ENCODE measurements at regions not wholly inside any gene's neighbourhood (a gene's known extent, or its start where the extent isn't known, plus 50 kb on each side); places are given as distances from the start of the nearest gene placed in this dataset.

DNA sequence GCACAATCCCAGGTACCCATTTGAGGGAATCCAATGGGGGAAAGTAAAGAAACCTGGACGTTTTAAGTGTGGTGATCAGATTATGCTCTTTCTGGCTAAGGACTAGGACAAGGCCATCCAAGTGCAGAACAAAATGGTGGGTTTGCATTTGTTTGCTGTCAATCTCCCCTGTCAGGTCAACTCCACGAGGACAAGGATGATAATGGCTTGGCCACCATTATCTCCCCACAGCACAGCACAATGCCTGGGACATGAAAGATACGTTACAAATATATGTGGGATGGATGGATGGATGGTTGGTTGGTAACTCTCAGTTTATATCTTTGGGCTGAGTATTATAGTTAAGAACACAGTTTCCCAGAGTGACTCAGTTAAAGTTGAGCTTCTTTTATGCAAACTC is 526.9 kb downstream of the NPIPA7 start:
- H3K4me3 Mint-ChIP-seq: no peak overlapping the region
- DNase-seq (no peak), ATAC-seq (replicated peaks) (no peak)
- H3K4me1 Mint-ChIP-seq (ENCODE audit: low read depth in 2 of 2): peaks cover 0 to 2% of the 10 kb centered on the region in 2 donors
- peaks cover 2 to 6% of the 10 kb centered on the region in 2 donors for H3K9me3 Mint-ChIP-seq
- H3K27ac Mint-ChIP-seq: no peak overlapping the region
- H3K27me3 Mint-ChIP-seq: peaks cover 11 to 31% of the 10 kb centered on the region in 2 donors
- no peaks in the 10 kb centered on the region for H3K36me3 Mint-ChIP-seq (ENCODE audit: insufficient read depth)

DNA sequence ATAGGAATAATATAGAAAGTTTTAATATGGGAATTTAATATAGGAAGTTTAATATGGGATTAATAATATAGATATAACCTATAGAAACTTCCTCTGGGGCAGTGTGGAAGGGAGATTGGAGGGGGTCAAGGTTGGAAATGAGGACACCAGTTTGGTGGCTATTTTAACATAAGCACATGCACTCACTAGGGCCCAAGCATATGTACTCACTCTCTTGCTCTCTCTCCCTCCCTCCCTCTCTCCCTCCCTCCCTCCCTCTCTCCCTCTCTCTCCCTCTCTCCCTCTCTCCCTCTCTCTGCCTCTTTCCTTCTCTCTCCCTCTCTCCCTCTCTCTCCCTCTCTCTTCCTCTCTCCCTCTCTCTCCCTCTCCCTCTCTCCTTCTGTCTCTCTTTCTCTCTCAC is 528.1 kb downstream of the NPIPA7 start:
- no peak for ATAC-seq (replicated peaks)
- Mint-ChIP-seq H3K27me3 (peaks cover 21 to 35% of the 10 kb centered on the region in 2 donors), H3K4me1 (ENCODE audit: low read depth in 2 of 2) (peaks cover 0 to 2% of the 10 kb centered on the region in 2 donors), H3K36me3 (ENCODE audit: insufficient read depth) (no peaks in the 10 kb centered on the region), H3K4me3 (no peak overlapping the region), H3K27ac (no peak overlapping the region), H3K9me3 (no peaks in the 10 kb centered on the region)
- no peak for DNase-seq

DNA sequence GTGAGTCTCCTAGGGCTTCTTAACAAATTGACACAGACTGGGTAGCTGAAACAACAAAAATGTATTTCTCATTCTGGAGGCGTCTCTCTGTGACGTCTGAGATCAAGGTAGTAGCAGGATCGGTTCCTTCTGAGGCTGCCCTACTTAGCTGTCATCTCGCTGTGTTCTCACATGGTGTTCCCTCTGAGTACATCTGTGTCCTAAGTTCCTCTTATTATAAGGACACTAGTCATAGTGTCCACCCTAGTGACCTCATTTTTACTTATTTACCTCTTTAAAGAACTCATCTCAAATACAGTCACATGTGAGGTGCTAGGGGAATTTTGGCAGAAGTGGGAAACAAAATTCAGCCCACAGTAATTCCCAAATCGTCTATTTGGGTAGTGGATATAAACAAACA is 529.1 kb downstream of the NPIPA7 start:
- H3K4me3 Mint-ChIP-seq: no peak overlapping the region
- ATAC-seq (replicated peaks) (no peak), DNase-seq (no peak)
- H3K36me3 Mint-ChIP-seq (ENCODE audit: insufficient read depth): no peaks in the 10 kb centered on the region
- H3K4me1 Mint-ChIP-seq (ENCODE audit: low read depth in 2 of 2): peaks cover 0 to 2% of the 10 kb centered on the region in 2 donors
- peaks cover 21 to 39% of the 10 kb centered on the region in 2 donors for H3K27me3 Mint-ChIP-seq
- H3K27ac Mint-ChIP-seq: no peak overlapping the region
- no peaks in the 10 kb centered on the region for H3K9me3 Mint-ChIP-seq

DNA sequence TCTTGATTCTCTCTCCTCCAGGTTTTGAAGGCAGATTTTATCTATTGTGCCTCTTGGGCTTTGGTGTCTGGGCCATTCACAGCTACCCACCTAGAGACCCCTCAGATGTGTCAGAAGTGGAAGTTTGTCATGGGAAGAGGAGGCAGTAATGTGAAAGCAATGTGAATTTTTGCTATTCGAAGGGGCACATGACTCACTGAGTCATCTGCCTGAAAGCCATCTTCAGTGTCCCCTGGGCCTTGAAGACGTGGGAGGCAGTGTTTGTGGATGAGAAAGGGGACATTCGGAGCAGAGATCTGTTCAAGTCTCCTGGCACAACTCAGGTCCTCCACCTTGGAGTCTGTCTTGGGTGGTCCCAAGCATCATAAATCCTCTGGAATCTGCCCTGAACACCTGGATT is 530.2 kb downstream of the NPIPA7 start:
- peaks cover 22 to 43% of the 10 kb centered on the region in 2 donors for H3K27me3 Mint-ChIP-seq
- H3K36me3 Mint-ChIP-seq (ENCODE audit: insufficient read depth): no peaks in the 10 kb centered on the region
- no peak overlapping the region for H3K27ac Mint-ChIP-seq
- peaks cover 0 to 2% of the 10 kb centered on the region in 2 donors for H3K4me1 Mint-ChIP-seq (ENCODE audit: low read depth in 2 of 2)
- H3K9me3 Mint-ChIP-seq: no peaks in the 10 kb centered on the region
- no peak for ATAC-seq (replicated peaks)
- no peak for DNase-seq
- no peak overlapping the region for H3K4me3 Mint-ChIP-seq

DNA sequence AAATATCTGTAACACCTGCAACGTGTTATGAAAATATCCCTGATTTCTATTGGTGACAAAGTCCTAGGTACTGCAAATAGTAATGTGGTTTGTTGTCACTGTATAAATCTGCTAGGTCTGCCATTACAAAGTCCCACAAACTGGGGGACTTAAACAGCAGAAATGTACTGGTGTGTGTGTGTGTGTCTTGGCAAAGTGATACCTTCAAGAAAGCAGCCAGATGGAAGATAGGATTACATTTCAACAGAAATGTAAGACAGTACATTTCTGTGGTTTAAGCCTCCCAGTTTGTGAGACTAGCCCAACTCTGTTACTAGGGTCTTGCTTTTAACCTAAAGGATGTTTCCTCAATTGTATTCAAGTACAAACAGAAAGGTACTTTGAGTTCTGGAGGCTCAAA is 531.7 kb downstream of the NPIPA7 start:
- no peak overlapping the region for H3K4me3 Mint-ChIP-seq
- no peaks in the 10 kb centered on the region for H3K9me3 Mint-ChIP-seq
- peaks cover 0 to 2% of the 10 kb centered on the region in 2 donors for H3K4me1 Mint-ChIP-seq (ENCODE audit: low read depth in 2 of 2)
- peaks cover 33 to 40% of the 10 kb centered on the region in 2 donors for H3K27me3 Mint-ChIP-seq
- DNase-seq (no peak), ATAC-seq (replicated peaks) (no peak)
- H3K36me3 Mint-ChIP-seq (ENCODE audit: insufficient read depth): no peaks in the 10 kb centered on the region
- no peak overlapping the region for H3K27ac Mint-ChIP-seq

DNA sequence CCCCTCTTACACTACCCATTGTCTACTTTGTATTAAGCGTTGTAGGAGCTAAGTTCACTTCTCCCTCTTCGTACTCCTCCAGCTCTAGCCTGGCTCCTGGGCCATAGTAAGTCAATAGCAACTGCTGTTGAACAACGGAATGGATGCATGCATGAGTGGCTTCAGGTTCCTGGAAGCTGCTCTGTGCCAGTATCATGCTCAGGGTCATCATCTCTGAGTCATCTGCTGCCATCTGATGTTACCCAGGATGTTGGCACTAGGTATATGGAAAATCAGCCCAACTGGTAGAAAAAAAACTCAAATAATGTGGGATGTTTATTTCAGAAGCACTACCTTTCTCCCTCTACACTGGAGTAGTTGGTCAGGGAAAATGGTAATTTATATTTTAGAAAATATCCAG is 536.8 kb downstream of the NPIPA7 start:
- Mint-ChIP-seq H3K4me3 (no peak overlapping the region), H3K9me3 (no peaks in the 10 kb centered on the region), H3K27ac (no peak overlapping the region), H3K36me3 (ENCODE audit: insufficient read depth) (no peaks in the 10 kb centered on the region), H3K4me1 (ENCODE audit: low read depth in 2 of 2) (peaks cover 0 to 2% of the 10 kb centered on the region in 2 donors), H3K27me3 (peaks cover 51 to 60% of the 10 kb centered on the region in 2 donors)
- no peak for DNase-seq
- no peak for ATAC-seq (replicated peaks)

DNA sequence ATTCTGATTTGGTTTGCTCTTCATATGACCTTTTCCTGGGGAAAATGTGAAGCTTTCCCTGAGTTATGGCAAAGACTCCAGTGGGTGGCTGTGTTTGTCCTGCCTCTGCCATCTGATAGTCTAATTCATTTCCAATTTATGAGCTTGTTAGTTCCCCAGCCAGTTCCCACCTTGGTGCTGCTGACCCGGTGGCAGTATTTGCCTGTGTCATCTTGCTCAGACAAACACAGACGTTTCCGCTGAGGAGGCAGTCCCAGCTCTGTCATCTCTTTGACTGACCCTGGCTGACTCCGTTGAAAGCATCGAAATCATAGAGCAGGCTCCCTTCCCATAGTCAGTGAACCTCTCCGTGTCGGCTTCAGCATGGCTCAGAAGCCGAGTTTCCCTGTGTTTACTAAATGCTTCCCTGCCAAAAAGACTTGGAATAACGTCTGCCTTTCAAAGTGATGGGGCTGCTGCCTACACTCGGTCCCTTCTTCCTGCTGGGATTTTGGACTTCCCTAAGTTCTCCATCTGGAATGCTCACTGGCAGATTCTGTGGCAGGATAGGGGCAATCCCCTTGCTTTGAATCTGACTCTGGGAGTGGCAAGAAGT is 538.3 kb downstream of the NPIPA7 start:
- Mint-ChIP-seq H3K4me1 (ENCODE audit: low read depth in 2 of 2) (peaks cover 0 to 2% of the 10 kb centered on the region in 2 donors), H3K27me3 (peaks cover 45 to 49% of the 10 kb centered on the region in 2 donors), H3K4me3 (no peak overlapping the region), H3K27ac (no peak overlapping the region), H3K9me3 (no peaks in the 10 kb centered on the region), H3K36me3 (ENCODE audit: insufficient read depth) (no peaks in the 10 kb centered on the region)
- ATAC-seq (replicated peaks) (no peak), DNase-seq (no peak)

DNA sequence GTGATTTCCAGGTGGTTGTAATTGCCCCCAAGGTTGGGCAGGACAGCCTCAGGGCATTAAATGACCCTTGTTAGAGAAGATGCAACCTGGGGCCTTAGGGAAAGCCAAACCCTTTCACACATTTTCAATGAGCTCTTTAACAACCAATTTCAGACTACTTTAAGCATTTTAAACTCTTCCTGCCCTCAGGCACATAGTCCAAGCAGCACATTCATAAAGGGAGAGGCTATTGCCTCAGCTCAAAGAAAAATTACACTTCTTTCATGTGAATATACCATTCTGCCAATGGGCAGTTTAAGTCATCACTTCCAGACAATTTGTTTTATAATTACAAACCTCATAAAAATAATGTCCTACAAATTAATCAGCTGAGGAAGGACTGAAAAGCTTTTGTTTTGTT is 544.5 kb downstream of the NPIPA7 start:
- Mint-ChIP-seq H3K27me3 (peaks cover 12 to 14% of the 10 kb centered on the region in 2 donors), H3K27ac (no peak overlapping the region), H3K36me3 (ENCODE audit: insufficient read depth) (no peaks in the 10 kb centered on the region), H3K4me1 (ENCODE audit: low read depth in 2 of 2) (peaks cover 0 to 2% of the 10 kb centered on the region in 2 donors), H3K4me3 (no peak overlapping the region), H3K9me3 (no peaks in the 10 kb centered on the region)
- DNase-seq (no peak), ATAC-seq (replicated peaks) (no peak)

DNA sequence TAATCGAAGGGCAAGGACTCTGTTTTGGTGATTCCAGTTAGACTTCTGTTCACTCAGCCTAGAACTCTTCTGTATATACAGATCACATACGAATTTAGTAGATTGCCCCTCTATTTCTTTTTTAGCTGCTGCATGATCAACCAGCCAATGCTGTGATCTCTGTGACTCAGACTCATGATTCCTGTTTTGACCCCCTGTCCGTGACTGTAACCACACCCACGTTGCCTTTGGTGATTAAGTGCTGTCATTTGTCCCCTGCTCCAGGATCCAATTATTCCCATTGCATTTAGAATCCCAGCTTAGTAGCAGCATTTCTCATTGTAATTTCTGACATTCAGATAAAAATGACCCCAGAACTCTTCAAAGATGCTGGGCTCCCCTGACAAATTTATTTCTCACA is 545.7 kb downstream of the NPIPA7 start:
- Mint-ChIP-seq H3K9me3 (no peaks in the 10 kb centered on the region), H3K27me3 (peaks cover 5 to 7% of the 10 kb centered on the region in 2 donors)
- ATAC-seq (replicated peaks): no peak

DNA sequence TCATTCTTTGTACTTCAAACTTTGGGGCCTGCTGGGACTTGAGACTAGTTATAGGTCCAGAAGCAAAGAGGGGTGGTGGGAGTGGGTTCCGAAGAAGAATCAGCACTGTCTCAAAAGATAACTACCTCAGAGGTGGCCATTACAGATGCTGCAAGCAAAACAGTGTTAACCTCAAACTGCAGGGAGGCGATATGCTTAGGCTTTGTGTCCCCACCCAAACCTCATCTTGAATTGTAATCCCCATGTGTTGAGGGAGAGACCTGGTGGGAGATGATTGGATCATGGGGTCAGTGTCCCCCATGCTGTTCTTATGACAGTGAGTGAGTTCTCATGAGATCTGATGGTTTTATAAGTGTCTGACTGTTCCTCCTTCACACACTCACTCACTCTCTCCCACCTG is 545.3 kb downstream of the XYLT1 start:
- ATAC-seq (replicated peaks): no peak
- Mint-ChIP-seq H3K27ac (no peak overlapping the region), H3K4me3 (no peak overlapping the region), H3K4me1 (ENCODE audit: low read depth in 2 of 2) (no peaks in the 10 kb centered on the region), H3K36me3 (ENCODE audit: insufficient read depth) (no peaks in the 10 kb centered on the region), H3K27me3 (no peaks in the 10 kb centered on the region), H3K9me3 (no peaks in the 10 kb centered on the region)
- DNase-seq: no peak

More for the DNA sequence above, 545.7 kb downstream of the NPIPA7 start:
- no peak overlapping the region for H3K27ac Mint-ChIP-seq
- peaks cover 0 to 2% of the 10 kb centered on the region in 2 donors for H3K4me1 Mint-ChIP-seq (ENCODE audit: low read depth in 2 of 2)
- H3K36me3 Mint-ChIP-seq (ENCODE audit: insufficient read depth): no peaks in the 10 kb centered on the region
- DNase-seq: no peak
- no peak overlapping the region for H3K4me3 Mint-ChIP-seq

DNA sequence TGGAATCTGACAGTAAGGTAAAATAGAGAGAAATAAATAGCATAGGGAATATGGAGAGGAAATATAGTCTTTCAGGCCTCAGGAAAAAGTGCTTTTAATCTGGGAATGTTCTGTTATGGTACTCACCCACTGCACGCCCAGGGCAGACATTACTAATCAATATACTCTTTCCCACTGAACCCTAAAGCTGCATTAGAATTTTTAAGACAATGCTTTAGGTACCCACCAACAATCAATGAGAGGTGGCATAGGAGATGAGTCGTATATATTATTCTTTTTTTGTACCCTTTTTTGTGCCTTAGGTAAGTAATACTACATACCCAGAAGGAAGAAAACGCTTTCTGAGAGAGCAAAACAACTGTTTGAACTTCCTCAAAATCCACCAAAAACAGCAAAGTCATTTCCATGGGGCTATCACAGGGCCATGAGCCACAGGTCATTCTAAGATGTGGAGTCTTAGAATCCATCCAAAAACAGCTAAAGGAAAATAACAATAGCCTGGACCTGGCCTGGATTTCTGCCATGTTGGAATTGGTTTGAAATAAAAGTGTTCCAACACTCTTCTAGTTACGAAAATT is 542.1 kb downstream of the XYLT1 start:
- ATAC-seq (replicated peaks) (no peak), DNase-seq (no peak)
- Mint-ChIP-seq H3K4me1 (ENCODE audit: low read depth in 2 of 2) (no peaks in the 10 kb centered on the region), H3K27ac (no peak overlapping the region), H3K36me3 (ENCODE audit: insufficient read depth) (no peaks in the 10 kb centered on the region), H3K9me3 (no peaks in the 10 kb centered on the region), H3K27me3 (no peaks in the 10 kb centered on the region), H3K4me3 (no peak overlapping the region)

DNA sequence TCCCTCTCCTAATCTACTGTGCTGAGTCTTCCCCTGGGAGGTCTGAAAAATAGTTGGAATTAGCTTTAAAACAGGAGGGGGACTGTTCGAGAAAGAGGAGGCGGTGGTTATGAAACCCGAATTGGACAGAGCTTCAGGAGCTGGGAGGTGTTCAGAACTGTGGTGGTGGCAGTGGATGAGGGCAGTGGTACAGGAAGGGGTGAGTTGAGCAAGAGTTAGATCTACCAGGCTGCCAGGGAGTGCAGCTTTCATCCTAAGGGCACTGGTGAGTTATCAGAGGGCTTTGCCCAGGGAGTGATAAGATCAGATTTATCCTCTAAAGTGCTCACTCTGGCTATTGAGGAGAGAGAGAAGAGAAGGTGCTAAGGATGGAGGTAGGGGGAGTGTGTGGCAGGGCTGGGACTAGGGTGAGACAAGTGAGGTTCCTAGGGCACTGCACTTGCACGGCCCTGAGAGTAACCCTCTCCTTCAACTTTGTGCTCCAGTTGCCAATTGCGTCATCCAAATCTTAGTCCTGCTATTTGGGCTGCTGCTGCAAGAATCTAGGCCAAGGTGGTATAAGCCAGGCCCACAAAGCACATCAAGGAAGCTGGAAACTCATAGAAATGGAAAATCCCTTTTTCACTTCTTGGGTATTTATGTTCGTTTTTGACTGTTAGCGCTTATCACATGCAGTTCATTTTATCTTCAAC is 540.3 kb downstream of the XYLT1 start:
- H3K4me1 Mint-ChIP-seq (ENCODE audit: low read depth in 2 of 2): no peaks in the 10 kb centered on the region
- no peak overlapping the region for H3K4me3 Mint-ChIP-seq
- no peaks in the 10 kb centered on the region for H3K27me3 Mint-ChIP-seq
- DNase-seq (no peak), ATAC-seq (replicated peaks) (no peak)
- no peaks in the 10 kb centered on the region for H3K36me3 Mint-ChIP-seq (ENCODE audit: insufficient read depth)
- no peak overlapping the region for H3K27ac Mint-ChIP-seq
- H3K9me3 Mint-ChIP-seq: no peaks in the 10 kb centered on the region

DNA sequence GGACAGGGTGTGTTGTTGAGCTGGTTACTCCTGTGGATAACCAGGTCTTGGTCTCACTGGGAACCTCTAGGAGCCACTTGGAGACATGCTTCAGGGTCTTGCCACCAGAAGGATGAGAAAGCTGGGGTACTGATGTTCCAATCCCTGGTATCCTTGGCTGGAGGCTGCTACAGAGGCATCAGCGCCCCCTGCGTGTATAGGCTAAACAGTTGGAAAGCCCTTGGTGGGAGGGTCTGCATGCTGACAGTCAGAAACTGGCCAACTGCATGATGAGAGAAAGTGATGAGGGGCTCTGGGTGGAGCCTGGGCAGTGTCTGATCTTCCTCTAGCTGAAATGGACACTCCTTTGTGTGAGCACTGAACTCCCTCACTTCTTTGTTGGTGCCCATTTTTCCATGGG is 536.9 kb downstream of the XYLT1 start:
- no peak overlapping the region for H3K4me3 Mint-ChIP-seq
- H3K4me1 Mint-ChIP-seq (ENCODE audit: low read depth in 2 of 2): no peaks in the 10 kb centered on the region
- DNase-seq (no peak), ATAC-seq (replicated peaks) (no peak)
- no peak overlapping the region for H3K27ac Mint-ChIP-seq
- peaks cover 10 to 16% of the 10 kb centered on the region in 2 donors for H3K27me3 Mint-ChIP-seq
- H3K36me3 Mint-ChIP-seq (ENCODE audit: insufficient read depth): no peaks in the 10 kb centered on the region
- H3K9me3 Mint-ChIP-seq: no peaks in the 10 kb centered on the region

DNA sequence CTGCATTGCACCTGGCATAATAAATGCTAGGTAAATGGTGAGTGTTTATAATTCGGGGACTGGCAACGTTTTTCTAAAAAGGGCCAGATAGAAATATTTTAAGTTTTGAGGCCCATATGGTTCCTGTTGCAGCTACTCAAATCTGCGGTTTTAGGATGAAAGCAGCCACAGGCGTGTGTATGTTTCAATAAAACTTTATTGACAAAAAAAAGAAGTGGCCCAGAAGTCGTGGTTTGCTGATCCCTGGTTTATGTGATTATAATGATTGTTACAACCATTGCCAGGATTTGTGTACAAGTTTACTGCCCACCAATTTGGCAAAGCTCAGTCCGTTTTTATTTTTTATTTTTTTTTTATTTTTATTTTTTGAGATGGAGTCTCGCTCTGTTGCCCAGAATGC is 536.1 kb downstream of the XYLT1 start:
- H3K36me3 Mint-ChIP-seq (ENCODE audit: insufficient read depth): no peaks in the 10 kb centered on the region
- H3K4me3 Mint-ChIP-seq: no peak overlapping the region
- H3K4me1 Mint-ChIP-seq (ENCODE audit: low read depth in 2 of 2): no peaks in the 10 kb centered on the region
- H3K9me3 Mint-ChIP-seq: no peaks in the 10 kb centered on the region
- no peak overlapping the region for H3K27ac Mint-ChIP-seq
- ATAC-seq (replicated peaks): no peak
- peaks cover 10 to 16% of the 10 kb centered on the region in 2 donors for H3K27me3 Mint-ChIP-seq
- DNase-seq: no peak
